CD4-positive, CD25-positive, alpha-beta regulatory T cell (primary cell): ENCODE measurements at regions not wholly inside any gene's neighbourhood (a gene's known extent, or its start where the extent isn't known, plus 50 kb on each side); places are given as distances from the start of the nearest gene placed in this dataset.

Source experiments
- ATAC-seq, 2 donors: fragments of 150-1000 bp; cut with Tn5 transposase; one replicate each; pipeline ENCODE4 v1.10.0; 2021; ENCODE audit warnings: low read depth in 2 of 2, moderate number of reproducible peaks in 2 of 2, moderate library complexity in 1 of 2
- DNase-seq, 3 donors: peaks; one replicate each; pipeline versions ENCODE4 v3.0.0 to v3.0.0-alpha.2; 2012 to 2022; ENCODE audit warnings: mixed read lengths in 1 of 3
- H3K27ac ChIP-seq: one replicate; pipeline ENCODE4 v1.7.0; 2013; ENCODE audit warnings: mild to moderate bottlenecking, low read length; ENCODE audit not compliant: insufficient read depth, poor library complexity, severe bottlenecking
- H3K27me3 ChIP-seq: one replicate; pipeline ENCODE4 v1.7.0; 2013; ENCODE audit warnings: low read length; ENCODE audit not compliant: control insufficient read depth, insufficient read depth
- H3K36me3 ChIP-seq: one replicate; pipeline ENCODE4 v1.7.0; 2013; ENCODE audit warnings: mild to moderate bottlenecking, low read length, moderate library complexity; ENCODE audit not compliant: control insufficient read depth, insufficient read depth
- H3K4me1 ChIP-seq: 2 replicates; pipeline ENCODE4 v1.7.0; 2013; ENCODE audit warnings: mild to moderate bottlenecking, low read length; ENCODE audit not compliant: insufficient read depth, control insufficient read depth, poor library complexity, severe bottlenecking
- H3K4me3 ChIP-seq: one replicate; pipeline ENCODE4 v1.7.0; 2013; ENCODE audit warnings: low read depth, mild to moderate bottlenecking, low read length, moderate library complexity
- H3K9me3 ChIP-seq, 2 experiments: 1 replicate in 1 of 2; 2 replicates in 1 of 2; pipeline ENCODE4 v1.7.0; 2013; ENCODE audit warnings: low read length in 2 of 2, mild to moderate bottlenecking in 1 of 2, moderate library complexity in 1 of 2; ENCODE audit not compliant: control insufficient read depth in 2 of 2
- H3K27ac Mint-ChIP-seq, 3 donors: one replicate each; pipeline ENCODE4 v1.8.0; 2020 to 2022; ENCODE audit warnings: mild to moderate bottlenecking in 3 of 3, mixed read lengths in 3 of 3, moderate library complexity in 2 of 3
- H3K27me3 Mint-ChIP-seq: one replicate; pipeline ENCODE4 v1.8.0; 2022; ENCODE audit warnings: mild to moderate bottlenecking, mixed read lengths
- H3K36me3 Mint-ChIP-seq: one replicate; pipeline ENCODE4 v1.8.0; 2020; ENCODE audit warnings: mixed read lengths
- H3K4me1 Mint-ChIP-seq, 4 donors: one replicate each; pipeline ENCODE4 v1.8.0; 2020 to 2022; ENCODE audit warnings: mixed read lengths in 4 of 4, mild to moderate bottlenecking in 1 of 4
- H3K4me3 Mint-ChIP-seq, 4 donors: one replicate each; pipeline ENCODE4 v1.8.0; 2020 to 2022; ENCODE audit warnings: mild to moderate bottlenecking in 4 of 4, mixed read lengths in 4 of 4, moderate library complexity in 3 of 4
- H3K9me3 Mint-ChIP-seq, 7 donors: one replicate each; pipeline ENCODE4 v1.8.0; 2020 to 2022; ENCODE audit warnings: mixed read lengths in 7 of 7, mild to moderate bottlenecking in 3 of 7, moderate library complexity in 2 of 7

DNA sequence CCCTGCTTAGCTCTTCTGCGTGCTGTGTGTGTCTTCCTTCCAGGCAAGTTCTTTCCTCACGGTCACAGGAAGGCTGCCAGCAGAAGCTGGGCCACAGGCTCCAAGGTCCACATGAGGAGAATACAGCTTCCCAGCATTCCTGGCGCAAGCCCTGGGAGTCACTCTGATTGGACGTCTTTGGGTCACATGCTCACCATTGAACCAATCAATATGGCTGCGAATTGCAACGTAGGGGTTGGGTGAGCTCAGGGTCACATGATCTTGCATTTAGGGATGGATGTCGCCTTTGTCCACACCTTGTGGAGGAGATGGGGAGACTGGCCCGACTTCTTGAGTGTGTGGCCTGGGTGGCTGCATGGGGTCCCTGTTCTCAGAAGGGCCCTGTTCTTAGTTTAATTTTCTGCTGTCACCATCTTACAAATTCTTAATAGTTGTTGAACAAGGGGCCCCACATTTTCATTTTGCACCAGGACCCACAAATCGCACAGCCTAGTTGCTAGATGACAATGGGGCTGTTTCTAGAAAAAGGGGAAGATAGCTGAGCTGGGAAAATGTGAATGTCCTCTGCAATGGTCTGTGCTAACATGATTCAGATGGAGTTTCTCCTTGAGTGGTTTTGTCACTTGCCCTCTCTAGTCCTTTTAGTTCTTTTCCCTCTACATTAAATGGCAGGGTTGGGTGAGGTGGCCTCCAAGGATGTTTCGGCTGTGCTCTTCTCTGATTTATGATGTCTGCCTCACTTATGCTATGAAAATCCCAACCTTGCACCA lies 149.6 kb downstream of the CDH26 start:
- no peak overlapping the region for H3K4me3 Mint-ChIP-seq
- H3K9me3 Mint-ChIP-seq, result peaks cover 0 to 2% (median 0%) of the 10 kb centered on the region in 7 donors

DNA sequence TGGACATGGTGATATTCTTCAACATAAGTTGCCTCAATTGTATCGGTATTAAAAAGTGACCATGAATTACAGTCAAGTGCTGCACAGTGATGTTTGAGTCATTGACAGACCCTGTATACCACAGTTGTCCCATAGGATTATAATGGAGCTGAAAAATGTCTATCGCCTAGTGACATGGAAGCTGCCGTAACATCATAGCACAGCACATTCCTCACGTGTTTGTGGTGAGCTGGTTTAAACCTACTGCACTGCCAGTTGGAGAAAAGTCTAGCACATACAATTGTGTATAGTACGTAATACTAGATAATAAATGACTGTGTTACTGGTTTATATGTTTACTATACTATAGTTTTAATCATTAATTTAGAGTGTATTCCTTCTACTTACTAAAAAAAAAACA lies 150.2 kb downstream of the CDH26 start:
- H3K27ac Mint-ChIP-seq, result no peak overlapping the region
- no peaks in the 10 kb centered on the region for H3K9me3 ChIP-seq
- no peaks in the 10 kb centered on the region for H3K4me1 Mint-ChIP-seq
- DNase-seq, result no peak
- H3K27me3 Mint-ChIP-seq, result no peaks in the 10 kb centered on the region
- no peak overlapping the region for H3K27ac ChIP-seq
- no peak overlapping the region for H3K4me3 ChIP-seq
- peaks cover 0 to 2% (median 0%) of the 10 kb centered on the region in 7 donors for H3K9me3 Mint-ChIP-seq
- no peaks in the 10 kb centered on the region for H3K4me1 ChIP-seq
- ATAC-seq, result no peak
- H3K27me3 ChIP-seq, result no peaks in the 10 kb centered on the region
- no peak overlapping the region for H3K4me3 Mint-ChIP-seq
- H3K36me3 ChIP-seq, result no peaks in the 10 kb centered on the region
- no peaks in the 10 kb centered on the region for H3K36me3 Mint-ChIP-seq

More for the DNA sequence above, 149.6 kb downstream of the CDH26 start:
- ATAC-seq, result no peak
- Mint-ChIP-seq H3K4me1 (no peaks in the 10 kb centered on the region), H3K27me3 (no peaks in the 10 kb centered on the region), H3K36me3 (no peaks in the 10 kb centered on the region), H3K27ac (no peak overlapping the region)
- no peaks in the 10 kb centered on the region for H3K27me3 ChIP-seq
- no peak overlapping the region for H3K27ac ChIP-seq
- no peak overlapping the region for H3K4me3 ChIP-seq
- no peak for DNase-seq
- no peaks in the 10 kb centered on the region for H3K9me3 ChIP-seq
- no peaks in the 10 kb centered on the region for H3K36me3 ChIP-seq
- H3K4me1 ChIP-seq, result no peaks in the 10 kb centered on the region

DNA sequence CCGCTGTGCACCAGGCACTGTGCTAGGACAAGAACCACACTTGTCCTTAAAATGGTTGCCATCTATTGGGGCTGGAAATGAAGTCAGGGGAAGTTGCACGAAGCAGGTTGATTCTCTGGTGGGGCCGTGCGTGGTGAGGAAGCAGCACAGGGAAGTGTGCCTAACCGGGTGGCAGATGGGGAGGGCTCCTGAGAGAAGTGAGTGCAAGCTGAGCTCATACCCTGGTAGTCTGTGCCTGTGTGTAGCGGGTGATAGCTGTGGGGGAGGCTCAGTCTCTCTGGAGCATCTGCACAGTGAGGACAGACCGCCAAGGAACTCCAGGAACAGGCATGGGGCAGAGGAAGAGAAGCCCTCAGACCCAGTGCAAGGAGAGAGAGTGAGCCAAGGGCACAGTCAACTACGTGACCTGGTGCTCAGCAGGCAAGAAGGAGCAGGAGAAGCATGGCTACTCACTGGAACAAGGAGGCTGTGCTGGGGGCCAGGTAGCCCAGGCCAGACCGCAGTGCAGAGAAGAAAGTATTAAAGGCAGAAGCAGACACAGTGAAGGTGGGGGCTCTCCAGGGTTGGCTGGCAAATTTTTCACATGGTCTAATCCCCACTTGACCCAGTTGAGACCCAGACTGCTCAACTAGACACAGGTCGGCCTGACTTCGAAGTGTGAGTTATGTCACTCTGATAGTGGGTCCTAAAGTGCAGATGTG lies 155.0 kb downstream of the CDH26 start:
- Histone ChIP-seq H3K27me3 (no peaks in the 10 kb centered on the region), H3K4me1 (no peaks in the 10 kb centered on the region), H3K9me3 (no peaks in the 10 kb centered on the region), H3K4me3 (no peak overlapping the region), H3K36me3 (no peaks in the 10 kb centered on the region), H3K27ac (no peak overlapping the region)
- H3K9me3 Mint-ChIP-seq, result no peaks in the 10 kb centered on the region
- no peaks in the 10 kb centered on the region for H3K27me3 Mint-ChIP-seq
- no peaks in the 10 kb centered on the region for H3K36me3 Mint-ChIP-seq
- H3K4me3 Mint-ChIP-seq, result no peak overlapping the region
- peak overlapping the region in 1 of 3 donors; percentile 30 for H3K27ac Mint-ChIP-seq
- no peaks in the 10 kb centered on the region for H3K4me1 Mint-ChIP-seq
- ATAC-seq (no peak), DNase-seq (no peak)

DNA sequence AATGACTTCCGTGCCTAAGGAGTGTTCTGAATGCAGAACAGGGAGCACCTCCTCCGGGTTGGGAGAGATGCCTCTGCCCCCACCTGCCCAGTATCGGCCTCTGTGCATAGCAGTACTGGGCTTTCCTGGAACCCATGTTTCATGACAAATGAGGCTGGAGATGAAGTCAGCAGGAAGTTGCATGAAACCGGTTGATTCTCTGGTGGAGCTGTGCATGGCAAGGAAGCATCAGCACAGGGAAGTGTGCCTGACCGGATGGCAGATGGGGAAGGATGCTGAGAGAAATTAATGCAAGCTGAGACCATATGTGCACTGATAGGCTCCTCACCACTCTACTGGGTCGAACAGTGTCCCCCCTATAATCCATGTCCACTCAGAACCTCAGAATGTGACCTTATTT lies 155.5 kb downstream of the CDH26 start:
- ATAC-seq, result no peak
- no peaks in the 10 kb centered on the region for H3K4me1 Mint-ChIP-seq

DNA sequence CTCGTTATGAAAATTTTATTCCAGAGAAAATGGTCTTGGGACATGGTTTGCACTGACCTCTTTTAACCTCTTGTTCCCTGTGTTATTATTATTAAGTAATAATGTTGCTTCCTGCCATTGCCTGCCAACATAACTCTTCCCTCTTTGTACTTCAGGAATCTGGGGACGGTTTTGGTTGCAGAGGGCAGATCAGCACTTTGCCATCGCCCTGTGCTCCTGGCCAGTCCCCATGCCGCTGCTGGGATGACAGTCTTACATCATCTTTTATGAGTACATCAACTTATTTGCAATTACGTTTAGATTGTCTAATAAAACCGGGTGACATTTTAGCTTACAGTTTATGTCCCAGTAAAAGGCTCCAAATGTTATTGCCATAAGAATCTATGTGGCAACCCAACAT lies 157.2 kb downstream of the CDH26 start:
- no peak overlapping the region for H3K4me3 Mint-ChIP-seq
- no peak for ATAC-seq

More for the DNA sequence above, 155.5 kb downstream of the CDH26 start:
- no peaks in the 10 kb centered on the region for H3K27me3 ChIP-seq
- DNase-seq, result no peak
- no peak overlapping the region for H3K27ac ChIP-seq
- Mint-ChIP-seq H3K9me3 (no peaks in the 10 kb centered on the region), H3K27me3 (no peaks in the 10 kb centered on the region), H3K27ac (no peak overlapping the region), H3K4me3 (no peak overlapping the region), H3K36me3 (no peaks in the 10 kb centered on the region)
- H3K9me3 ChIP-seq, result no peaks in the 10 kb centered on the region
- no peaks in the 10 kb centered on the region for H3K4me1 ChIP-seq
- no peaks in the 10 kb centered on the region for H3K36me3 ChIP-seq
- no peak overlapping the region for H3K4me3 ChIP-seq

DNA sequence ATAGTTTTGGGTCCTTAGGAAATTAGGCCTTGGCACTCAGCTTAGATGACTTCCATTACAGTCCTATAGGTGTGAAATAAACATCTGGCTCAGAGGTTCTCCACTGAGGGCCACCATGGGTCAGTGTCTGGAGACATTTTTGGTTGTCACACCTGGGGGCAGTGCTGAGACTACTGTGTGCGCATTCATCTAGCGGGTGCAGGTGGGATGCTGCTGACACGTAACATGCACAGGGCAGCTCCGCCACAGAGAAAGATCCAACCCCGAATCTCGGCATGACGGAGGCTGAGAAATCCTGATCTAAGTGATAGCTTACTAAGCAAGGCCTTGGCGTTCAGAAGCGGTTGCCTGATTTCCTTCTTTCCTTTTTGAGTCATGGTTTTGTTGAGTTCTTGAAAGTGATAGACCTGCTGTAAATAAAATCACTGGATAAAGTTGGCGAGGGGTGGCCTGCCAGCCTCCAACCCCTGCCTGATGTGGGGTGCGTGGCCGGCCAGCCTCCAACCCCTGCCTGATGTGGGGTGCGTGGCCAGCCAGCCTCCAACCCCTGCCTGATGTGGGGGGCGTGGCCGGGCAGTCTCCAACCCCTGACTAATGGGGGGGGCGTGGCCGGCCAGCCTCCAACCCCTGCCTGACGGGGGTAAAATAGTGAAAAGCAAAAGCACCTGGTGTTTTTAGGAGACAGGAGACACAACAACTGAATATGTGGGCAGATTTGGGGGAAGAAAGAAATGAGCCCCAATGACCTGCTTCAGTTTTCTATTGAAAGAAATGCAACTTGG lies 158.1 kb downstream of the CDH26 start:
- Mint-ChIP-seq H3K9me3 (no peaks in the 10 kb centered on the region), H3K36me3 (no peaks in the 10 kb centered on the region), H3K27me3 (no peaks in the 10 kb centered on the region), H3K4me1 (peaks cover 0 to 1% (median 0%) of the 10 kb centered on the region in 4 donors), H3K27ac (no peak overlapping the region), H3K4me3 (no peak overlapping the region)
- Histone ChIP-seq H3K9me3 (no peaks in the 10 kb centered on the region), H3K27me3 (no peaks in the 10 kb centered on the region), H3K36me3 (no peaks in the 10 kb centered on the region), H3K4me3 (no peak overlapping the region), H3K27ac (no peak overlapping the region), H3K4me1 (no peaks in the 10 kb centered on the region)
- no peak for DNase-seq
- no peak for ATAC-seq

More for the DNA sequence above, 157.2 kb downstream of the CDH26 start:
- Histone ChIP-seq H3K9me3 (no peaks in the 10 kb centered on the region), H3K27me3 (no peaks in the 10 kb centered on the region), H3K4me1 (no peaks in the 10 kb centered on the region), H3K36me3 (no peaks in the 10 kb centered on the region), H3K4me3 (no peak overlapping the region), H3K27ac (no peak overlapping the region)
- DNase-seq, result no peak
- Mint-ChIP-seq H3K4me1 (no peaks in the 10 kb centered on the region), H3K27me3 (no peaks in the 10 kb centered on the region), H3K9me3 (no peaks in the 10 kb centered on the region), H3K36me3 (no peaks in the 10 kb centered on the region), H3K27ac (peak overlapping the region in 1 of 3 donors; percentile 69)

DNA sequence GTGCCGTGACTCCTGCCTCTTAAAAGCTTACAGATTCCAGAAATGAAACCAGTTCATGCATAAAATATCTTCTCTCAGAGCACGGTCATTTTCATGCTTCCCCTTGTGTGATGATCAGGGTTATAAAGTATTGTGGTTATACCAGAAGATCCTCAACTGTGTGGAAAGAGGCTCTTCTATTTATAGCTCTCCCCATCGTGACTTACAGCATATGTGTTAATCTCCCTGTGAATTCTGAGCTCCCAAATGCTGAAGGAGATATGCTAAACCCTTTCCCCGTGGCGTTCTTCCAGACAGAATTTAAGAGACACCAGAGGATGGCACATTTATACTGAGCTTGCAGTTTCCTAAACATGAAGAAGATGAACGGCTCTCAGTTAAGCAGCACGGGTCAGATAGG lies 158.8 kb downstream of the CDH26 start:
- H3K27me3 Mint-ChIP-seq, result no peaks in the 10 kb centered on the region
- DNase-seq, result no peak
- no peak overlapping the region for H3K27ac ChIP-seq
- no peaks in the 10 kb centered on the region for H3K36me3 Mint-ChIP-seq
- no peak for ATAC-seq
- no peak overlapping the region for H3K4me3 ChIP-seq
- no peak overlapping the region for H3K27ac Mint-ChIP-seq
- H3K4me1 Mint-ChIP-seq, result peaks cover 0 to 1% (median 0%) of the 10 kb centered on the region in 4 donors
- H3K9me3 ChIP-seq, result no peaks in the 10 kb centered on the region
- no peaks in the 10 kb centered on the region for H3K36me3 ChIP-seq
- H3K4me3 Mint-ChIP-seq, result no peak overlapping the region
- H3K4me1 ChIP-seq, result no peaks in the 10 kb centered on the region
- H3K9me3 Mint-ChIP-seq, result no peaks in the 10 kb centered on the region
- H3K27me3 ChIP-seq, result no peaks in the 10 kb centered on the region
